ENCODE measurements at regions not wholly inside any gene's neighbourhood (a gene's known extent, or its start where the extent isn't known, plus 50 kb on each side); places are given as distances from the start of the nearest gene placed in this dataset.
"Not testable (repeated sequence)": the region's sequence is repeated elsewhere in the genome, so short reads cannot be mapped to it uniquely, and the experiment has no call there.

DNA sequence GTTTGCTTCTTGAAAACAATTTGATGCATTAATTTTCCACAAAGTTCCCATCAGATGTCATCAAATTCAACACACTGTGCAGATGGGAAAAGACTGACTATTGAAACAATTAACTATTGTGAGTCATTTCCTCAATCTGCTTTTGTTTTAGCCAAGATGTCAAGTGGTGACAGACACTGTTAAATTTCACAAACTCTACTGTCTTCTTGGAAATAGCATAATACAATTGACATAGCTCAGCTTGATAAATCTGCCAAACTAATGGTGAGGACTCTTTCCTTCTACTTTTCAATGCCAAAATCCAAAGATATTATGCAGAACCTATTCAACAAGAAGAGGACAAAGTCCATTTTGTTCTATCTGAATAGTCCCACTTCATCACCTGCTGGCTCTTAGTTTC is 242.3 kb downstream of the CAAP1 start:
- intact Hi-C loops (cut with DNase I) = no loop called here
- no peaks in the 10 kb centered on the region for H3K9me3 ChIP-seq
- no peak for ATAC-seq
- no peak overlapping the region for H3K4me3 ChIP-seq
- FAIRE-seq = no peak
- no peaks in the 10 kb centered on the region for H3K36me3 ChIP-seq
- TF ChIP-seq, protein P1, sequence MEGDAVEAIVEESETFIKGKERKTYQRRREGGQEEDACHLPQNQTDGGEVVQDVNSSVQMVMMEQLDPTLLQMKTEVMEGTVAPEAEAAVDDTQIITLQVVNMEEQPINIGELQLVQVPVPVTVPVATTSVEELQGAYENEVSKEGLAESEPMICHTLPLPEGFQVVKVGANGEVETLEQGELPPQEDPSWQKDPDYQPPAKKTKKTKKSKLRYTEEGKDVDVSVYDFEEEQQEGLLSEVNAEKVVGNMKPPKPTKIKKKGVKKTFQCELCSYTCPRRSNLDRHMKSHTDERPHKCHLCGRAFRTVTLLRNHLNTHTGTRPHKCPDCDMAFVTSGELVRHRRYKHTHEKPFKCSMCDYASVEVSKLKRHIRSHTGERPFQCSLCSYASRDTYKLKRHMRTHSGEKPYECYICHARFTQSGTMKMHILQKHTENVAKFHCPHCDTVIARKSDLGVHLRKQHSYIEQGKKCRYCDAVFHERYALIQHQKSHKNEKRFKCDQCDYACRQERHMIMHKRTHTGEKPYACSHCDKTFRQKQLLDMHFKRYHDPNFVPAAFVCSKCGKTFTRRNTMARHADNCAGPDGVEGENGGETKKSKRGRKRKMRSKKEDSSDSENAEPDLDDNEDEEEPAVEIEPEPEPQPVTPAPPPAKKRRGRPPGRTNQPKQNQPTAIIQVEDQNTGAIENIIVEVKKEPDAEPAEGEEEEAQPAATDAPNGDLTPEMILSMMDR (IDR thresholded peaks at IDR 0.05) = no peak
- H3K4me1 ChIP-seq = no peaks in the 10 kb centered on the region
- H3K27me3 ChIP-seq = peaks cover 0 to 5% (median 0%) of the 10 kb centered on the region in 4 donors
- H3K27ac ChIP-seq = no peak overlapping the region
- no peak for DNase-seq

DNA sequence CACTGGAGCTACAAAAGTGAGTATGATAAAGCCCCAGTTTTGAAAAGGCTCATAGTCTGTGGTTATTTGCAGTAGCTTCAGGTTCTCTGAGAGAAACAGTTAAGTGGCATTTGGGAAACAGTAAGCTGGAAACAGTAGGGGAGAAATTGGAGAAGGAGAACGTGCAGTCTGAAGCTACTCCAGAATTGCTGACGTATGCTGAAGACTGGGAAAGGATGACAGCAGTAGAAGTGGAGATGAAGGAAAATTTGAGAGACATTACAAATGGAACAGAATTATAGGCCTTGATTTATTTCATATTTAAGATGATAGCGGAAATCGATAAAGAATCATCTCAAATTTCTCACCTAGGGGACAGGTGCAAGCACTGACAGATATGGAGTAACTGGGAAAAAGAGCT is 248.8 kb downstream of the CAAP1 start:
- TF ChIP-seq, protein P1 (IDR thresholded peaks at IDR 0.05) = no peak
- no peak for FAIRE-seq
- Histone ChIP-seq H3K27me3 (no peaks in the 10 kb centered on the region), H3K36me3 (no peaks in the 10 kb centered on the region), H3K27ac (no peak overlapping the region), H3K9me3 (no peaks in the 10 kb centered on the region), H3K4me1 (no peaks in the 10 kb centered on the region), H3K4me3 (no peak overlapping the region)
- DNase-seq = no peak
- intact Hi-C loops (cut with DNase I) = no loop called here
- WGBS, 2 donors = 63 to 77% methylated on average over 4 of the region's 4 CpGs
- no peak for ATAC-seq

DNA sequence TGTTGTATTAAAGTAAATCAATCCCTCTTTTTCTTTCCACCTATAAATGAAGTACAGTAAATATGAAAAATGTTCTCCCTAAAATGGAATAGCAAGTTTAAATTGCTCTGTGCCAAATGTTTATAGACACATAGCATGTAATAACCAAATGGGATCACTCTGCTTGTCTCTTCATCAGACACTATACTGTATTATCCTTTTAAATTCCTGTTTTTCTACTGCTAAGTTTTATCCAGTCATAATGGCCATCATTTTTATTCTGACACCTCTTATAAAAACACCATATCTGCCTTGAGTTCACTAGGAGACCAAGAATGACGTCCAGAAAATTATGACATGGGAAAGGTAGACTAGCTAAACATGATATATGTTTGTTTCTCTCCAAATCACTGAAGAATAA is 252.8 kb downstream of the CAAP1 start:
- H3K9me3 ChIP-seq = no peaks in the 10 kb centered on the region
- intact Hi-C loops (cut with DNase I) = no loop called here
- H3K27ac ChIP-seq = no peak overlapping the region
- H3K4me3 ChIP-seq = no peak overlapping the region
- WGBS, 2 donors = 32 to 33% methylated on average over 1 of the region's 1 CpG
- H3K27me3 ChIP-seq = no peaks in the 10 kb centered on the region
- H3K4me1 ChIP-seq = no peaks in the 10 kb centered on the region
- ATAC-seq (no peak), DNase-seq (no peak), FAIRE-seq (no peak)
- no peaks in the 10 kb centered on the region for H3K36me3 ChIP-seq
- TF ChIP-seq, protein P1 (IDR thresholded peaks at IDR 0.05) = no peak

DNA sequence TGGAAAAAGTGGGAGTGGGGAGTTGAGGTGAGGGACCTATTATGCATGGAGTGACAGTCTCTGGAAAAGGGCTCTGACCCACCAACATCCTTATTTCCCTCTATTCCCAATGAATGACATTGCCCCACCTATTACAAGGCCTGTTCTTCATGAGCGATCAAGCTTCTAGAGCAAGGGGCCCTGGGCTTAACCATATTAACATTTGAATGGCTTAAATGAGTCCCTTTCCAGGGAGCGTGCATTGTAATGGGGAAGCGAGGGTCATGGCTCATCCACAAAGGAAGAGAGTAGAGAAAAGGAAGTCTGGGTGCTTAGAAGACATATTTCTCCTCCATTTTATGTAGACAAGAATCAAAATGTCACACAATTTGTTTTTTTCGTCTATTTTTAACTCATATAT is 255.5 kb downstream of the CAAP1 start:
- TF ChIP-seq, protein P1 (IDR thresholded peaks at IDR 0.05) = no peak
- Histone ChIP-seq H3K4me1 (no peaks in the 10 kb centered on the region), H3K4me3 (no peak overlapping the region), H3K27me3 (no peaks in the 10 kb centered on the region), H3K36me3 (no peaks in the 10 kb centered on the region), H3K9me3 (no peaks in the 10 kb centered on the region), H3K27ac (no peak overlapping the region)
- DNase-seq (no peak), ATAC-seq (no peak), FAIRE-seq (no peak)
- WGBS, 2 donors = 35 to 53% methylated on average over 4 of the region's 4 CpGs
- intact Hi-C loops (cut with DNase I) = no loop called here

DNA sequence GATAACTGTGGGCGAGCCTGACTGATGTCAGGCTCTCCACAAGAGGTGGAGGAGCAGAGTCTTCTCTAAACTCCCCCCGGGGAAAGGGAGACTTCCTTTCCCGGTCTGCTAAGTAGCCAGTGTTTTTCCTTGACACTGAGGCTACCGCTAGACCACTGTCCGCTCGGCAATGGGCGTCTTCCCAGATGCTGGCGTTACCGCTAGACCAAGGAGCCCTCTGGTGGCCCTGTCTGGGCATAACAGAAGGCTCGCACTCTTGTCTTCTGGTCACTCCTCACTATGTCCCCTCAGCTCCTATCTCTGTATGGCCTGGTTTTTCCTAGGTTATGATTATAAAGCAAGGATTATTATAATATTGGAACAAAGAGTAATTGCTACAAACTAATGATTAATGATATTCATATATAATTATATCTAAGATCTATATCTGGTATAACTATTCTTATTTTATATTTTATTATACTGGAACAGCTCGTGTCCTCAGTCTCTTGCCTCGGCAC is 278.7 kb downstream of the CAAP1 start:
- FAIRE-seq; H3K27ac ChIP-seq; intact Hi-C loops (cut with DNase I); DNase-seq; H3K36me3 ChIP-seq; H3K9me3 ChIP-seq; H3K27me3 ChIP-seq; H3K4me3 ChIP-seq; H3K4me1 ChIP-seq; ATAC-seq: not testable (repeated sequence)
- 39 to 43% methylated on average over 11 to 12 of the region's 12 CpGs for WGBS, 2 donors

DNA sequence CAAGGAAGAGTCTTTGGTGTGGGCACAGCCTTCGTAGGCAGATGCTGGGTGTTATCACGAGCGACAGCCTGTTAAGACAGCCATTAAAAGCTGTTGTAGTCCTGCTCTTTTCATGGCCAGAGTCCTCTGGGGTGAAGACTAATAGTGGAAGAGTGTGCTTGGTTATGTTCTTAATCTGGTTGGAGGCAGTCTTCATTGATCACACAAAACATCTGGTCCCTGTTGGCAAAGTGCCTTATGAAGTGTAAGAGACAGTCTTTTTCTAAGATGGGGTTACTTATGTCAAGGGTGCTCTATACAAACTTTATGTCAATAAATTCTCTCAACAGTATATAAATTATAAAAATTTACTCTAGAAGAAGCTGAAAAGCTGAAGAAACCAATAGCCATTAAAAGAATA is 280.4 kb downstream of the CAAP1 start:
- no peak for ATAC-seq
- no peaks in the 10 kb centered on the region for H3K4me1 ChIP-seq
- no peak overlapping the region for H3K4me3 ChIP-seq
- intact Hi-C loops (cut with DNase I) = no loop called here
- H3K27ac ChIP-seq = no peak overlapping the region
- H3K27me3 ChIP-seq = no peaks in the 10 kb centered on the region
- H3K9me3 ChIP-seq = no peaks in the 10 kb centered on the region
- DNase-seq = no peak
- no peaks in the 10 kb centered on the region for H3K36me3 ChIP-seq
- no peak for FAIRE-seq
- TF ChIP-seq, protein P1 (IDR thresholded peaks at IDR 0.05) = no peak
- 55 to 72% methylated on average over 3 of the region's 3 CpGs for whole genome bisulfite sequencing, 2 donors

All from pancreas (tissue), 10 donors.